Karpas-422 (cell line): ENCODE measurements at regions not wholly inside any gene's neighbourhood (a gene's known extent, or its start where the extent isn't known, plus 50 kb on each side); places are given as distances from the start of the nearest gene placed in this dataset.

Experiments
- DNase-seq: peaks from one replicate; pipeline ENCODE4 v3.0.0-alpha.2; 2015
- H2AFZ ChIP-seq: fragments of 200-600 bp; sonication (generic); 2 replicates; pipeline ENCODE4 v1.6.1; 2014; ENCODE audit warnings: antibody characterized with exemption, low read length, mixed read lengths
- H3K27ac ChIP-seq: fragments of 200-600 bp; sonication (generic); 2 replicates; pipeline ENCODE4 v1.5.1; 2014; ENCODE audit warnings: mild to moderate bottlenecking, low read length, moderate library complexity
- H3K27me3 ChIP-seq: fragments of 200-600 bp; sonication (generic); 2 replicates; pipeline ENCODE4 v1.6.1; 2014; ENCODE audit warnings: low read length, mixed read lengths
- H3K36me3 ChIP-seq: fragments of 200-600 bp; sonication (generic); 2 replicates; pipeline ENCODE4 v1.6.1; 2014; ENCODE audit warnings: low read length, mixed read lengths; ENCODE audit not compliant: insufficient read depth
- H3K4me1 ChIP-seq: fragments of 200-600 bp; sonication (generic); 2 replicates; pipeline ENCODE4 v1.6.1; 2014; ENCODE audit warnings: mild to moderate bottlenecking, low read length, mixed read lengths
- H3K4me2 ChIP-seq: fragments of 200-600 bp; sonication (generic); 2 replicates; pipeline ENCODE4 v1.6.1; 2014; ENCODE audit warnings: low read length, low read depth, mild to moderate bottlenecking; ENCODE audit not compliant: poor library complexity, severe bottlenecking
- H3K4me3 ChIP-seq: fragments of 200-600 bp; sonication (generic); 2 replicates; pipeline ENCODE4 v1.5.1; 2014; ENCODE audit warnings: mild to moderate bottlenecking, antibody characterized with exemption, low read length, mixed read lengths
- H3K79me2 ChIP-seq: fragments of 200-600 bp; sonication (generic); 2 replicates; pipeline ENCODE4 v1.6.1; 2014; ENCODE audit warnings: mild to moderate bottlenecking, low read length, mixed read lengths
- H3K9ac ChIP-seq: fragments of 200-600 bp; sonication (generic); 2 replicates; pipeline ENCODE4 v1.6.0; 2014; ENCODE audit warnings: low read length
- H3K9me2 ChIP-seq: fragments of 200-600 bp; sonication (generic), shearing (Covaris generic); replicated peaks from 2 replicates; pipeline ENCODE4 v1.6.0; 2014; ENCODE audit warnings: mild to moderate bottlenecking, low read length, moderate library complexity; ENCODE audit not compliant: insufficient read depth
- H3K9me3 ChIP-seq: fragments of 300-700, 200-600 bp; sonication (generic); 2 replicates; pipeline ENCODE4 v1.6.1; 2014; ENCODE audit warnings: low read length, mixed read lengths
- H4K20me1 ChIP-seq: fragments of 200-600 bp; sonication (generic); 2 replicates; pipeline ENCODE4 v1.6.1; 2014; ENCODE audit warnings: mild to moderate bottlenecking, antibody characterized with exemption, low read length, low read depth; ENCODE audit not compliant: insufficient read depth

DNA sequence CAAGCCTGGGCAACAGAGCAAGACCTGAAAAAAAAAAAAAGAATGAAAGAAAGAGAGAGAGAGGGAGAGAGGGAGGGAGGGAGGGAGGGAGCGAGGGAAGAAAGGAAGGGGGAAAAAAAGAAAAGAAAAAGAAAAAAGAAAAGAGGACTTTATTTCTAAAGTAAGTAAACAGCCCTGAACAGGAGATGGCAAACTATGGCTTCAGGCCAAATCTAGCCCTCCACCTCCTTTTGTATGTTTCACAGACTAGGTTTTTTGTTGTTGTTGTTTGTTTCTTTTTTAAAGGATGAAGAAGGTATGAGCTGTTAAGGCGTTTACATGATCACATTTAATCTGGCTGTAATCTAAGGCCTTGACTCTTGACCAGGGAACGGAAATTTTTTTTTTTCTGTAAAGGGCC, 711.1 kb upstream of the NRSN1 start:
- Histone ChIP-seq H3K9me3 (no peaks in the 10 kb centered on the region), H3K4me2 (no peak overlapping the region), H3K27me3 (no peaks in the 10 kb centered on the region), H3K4me1 (no peaks in the 10 kb centered on the region), H3K9me2 (no peaks in the 10 kb centered on the region), H3K36me3 (no peaks in the 10 kb centered on the region), H3K4me3 (no peak overlapping the region), H3K9ac (no peak overlapping the region), H3K79me2 (no peaks in the 10 kb centered on the region), H2AFZ (no peak overlapping the region), H3K27ac (no peak overlapping the region), H4K20me1 (no peaks in the 10 kb centered on the region)
- DNase-seq = no peak

DNA sequence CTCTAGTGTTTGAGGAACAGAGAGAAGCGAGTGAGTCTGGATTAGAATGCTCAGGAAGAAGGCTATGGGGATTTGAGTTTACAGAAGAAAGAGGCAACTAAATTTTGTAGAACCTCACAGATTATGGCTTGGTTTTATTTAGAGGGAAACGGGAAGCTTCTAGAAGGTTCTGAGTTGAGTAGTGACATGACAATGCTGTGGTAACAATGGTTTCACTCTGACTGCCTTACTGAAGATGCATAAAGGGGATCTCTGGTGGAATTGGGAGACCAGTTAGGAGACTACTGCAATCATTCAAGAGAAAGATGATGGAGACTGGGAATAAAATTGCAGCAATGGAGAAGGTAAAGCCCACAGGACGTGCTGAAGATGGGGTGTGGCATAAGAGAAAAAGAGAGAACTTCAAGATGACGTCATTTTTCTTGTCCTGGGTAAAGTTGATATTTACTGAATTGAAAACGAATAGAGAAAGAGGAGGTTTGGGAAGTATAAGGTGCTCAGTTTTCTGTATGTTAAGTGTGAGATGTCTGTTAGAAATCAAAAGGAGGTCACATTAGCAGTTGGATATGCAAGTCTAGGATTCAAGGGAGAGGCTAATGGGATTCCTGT, 710.1 kb upstream of the NRSN1 start:
- H4K20me1 ChIP-seq = no peaks in the 10 kb centered on the region
- no peak for DNase-seq
- H3K4me3 ChIP-seq = no peak overlapping the region
- no peaks in the 10 kb centered on the region for H3K9me3 ChIP-seq
- H3K9ac ChIP-seq = no peak overlapping the region
- H3K27ac ChIP-seq = no peak overlapping the region
- H3K27me3 ChIP-seq = no peaks in the 10 kb centered on the region
- H3K36me3 ChIP-seq = no peaks in the 10 kb centered on the region
- H3K4me2 ChIP-seq = no peak overlapping the region
- H3K4me1 ChIP-seq = no peaks in the 10 kb centered on the region
- no peaks in the 10 kb centered on the region for H3K9me2 ChIP-seq
- H3K79me2 ChIP-seq = no peaks in the 10 kb centered on the region
- no peak overlapping the region for H2AFZ ChIP-seq

DNA sequence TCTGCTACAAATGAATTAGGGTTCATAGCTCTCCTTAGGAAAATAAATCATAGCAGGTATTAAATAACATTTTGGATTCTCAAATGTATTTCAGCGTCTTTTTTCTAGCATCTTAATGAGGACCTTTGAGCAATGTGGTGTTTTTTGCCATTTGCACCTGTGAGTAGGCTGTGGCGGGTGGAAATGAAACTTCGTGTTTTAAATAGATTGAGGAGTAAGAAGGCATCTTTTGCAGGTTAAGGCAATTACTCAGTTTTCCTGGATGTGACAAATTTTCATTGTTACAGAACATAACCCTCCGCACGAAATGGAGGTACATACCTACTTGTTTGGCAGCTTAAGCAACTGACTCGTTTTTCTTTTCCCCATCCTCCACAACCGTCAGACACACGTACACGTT, 708.9 kb upstream of the NRSN1 start:
- no peak overlapping the region for H3K4me3 ChIP-seq
- no peak overlapping the region for H3K4me2 ChIP-seq
- no peaks in the 10 kb centered on the region for H3K79me2 ChIP-seq
- DNase-seq = no peak
- H3K9me2 ChIP-seq = no peaks in the 10 kb centered on the region
- H3K36me3 ChIP-seq = no peaks in the 10 kb centered on the region
- H3K27ac ChIP-seq = no peak overlapping the region
- no peaks in the 10 kb centered on the region for H4K20me1 ChIP-seq
- H3K9ac ChIP-seq = no peak overlapping the region
- H3K27me3 ChIP-seq = no peaks in the 10 kb centered on the region
- H3K4me1 ChIP-seq = no peaks in the 10 kb centered on the region
- no peak overlapping the region for H2AFZ ChIP-seq
- peaks cover 4% of the 10 kb centered on the region; the same call in 1 of the 2 replicates for H3K9me3 ChIP-seq

DNA sequence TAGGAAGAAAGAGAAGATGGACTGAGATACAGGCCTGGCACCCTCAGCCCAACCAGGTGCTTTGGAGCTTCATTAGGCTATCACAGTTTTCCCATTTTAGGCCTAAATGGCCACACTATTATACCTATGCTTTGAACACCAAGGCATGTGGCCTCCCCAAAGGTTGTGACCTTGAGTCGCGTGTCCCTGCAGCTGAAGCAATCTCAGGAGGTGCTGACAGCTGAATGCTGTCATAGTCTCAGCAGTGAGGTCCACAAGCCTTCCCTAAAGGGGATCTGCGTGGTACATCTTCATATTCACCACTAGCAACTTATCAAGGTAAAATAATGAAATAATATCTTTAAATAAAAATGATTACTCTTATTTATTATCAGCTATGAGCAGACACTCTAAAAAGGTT, 707.9 kb upstream of the NRSN1 start:
- no peak overlapping the region for H3K27ac ChIP-seq
- H3K9me2 ChIP-seq = no peaks in the 10 kb centered on the region
- H3K4me1 ChIP-seq = no peaks in the 10 kb centered on the region
- H3K9ac ChIP-seq = no peak overlapping the region
- H3K4me3 ChIP-seq = no peak overlapping the region
- H3K27me3 ChIP-seq = no peaks in the 10 kb centered on the region
- no peak overlapping the region for H2AFZ ChIP-seq
- DNase-seq = no peak
- H3K79me2 ChIP-seq = no peaks in the 10 kb centered on the region
- no peaks in the 10 kb centered on the region for H4K20me1 ChIP-seq
- H3K4me2 ChIP-seq = no peak overlapping the region
- H3K36me3 ChIP-seq = no peaks in the 10 kb centered on the region
- H3K9me3 ChIP-seq = peaks cover 4% of the 10 kb centered on the region

DNA sequence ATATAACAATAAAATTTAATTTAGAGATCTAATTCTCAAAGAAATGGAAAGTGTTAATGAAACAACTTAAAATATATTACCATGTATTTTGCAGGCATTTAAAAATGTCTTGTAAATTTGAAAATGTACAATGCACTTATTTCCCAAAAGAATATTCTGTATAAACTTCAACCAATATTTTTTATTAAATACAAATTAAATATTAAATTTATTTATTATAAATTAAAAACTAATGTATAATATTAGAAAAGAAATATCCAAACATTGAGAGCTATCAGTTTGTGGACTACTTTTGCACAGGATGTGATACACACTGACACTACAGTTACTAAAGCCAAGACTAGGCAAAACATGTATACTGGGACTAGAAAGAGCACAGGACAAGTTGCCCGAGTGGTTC, 707.0 kb upstream of the NRSN1 start:
- H3K9me3 ChIP-seq = peaks cover 4% of the 10 kb centered on the region
- no peaks in the 10 kb centered on the region for H3K27me3 ChIP-seq
- no peak overlapping the region for H3K9ac ChIP-seq
- H3K4me2 ChIP-seq = no peak overlapping the region
- no peaks in the 10 kb centered on the region for H4K20me1 ChIP-seq
- H2AFZ ChIP-seq = no peak overlapping the region
- H3K27ac ChIP-seq = no peak overlapping the region
- no peaks in the 10 kb centered on the region for H3K79me2 ChIP-seq
- no peaks in the 10 kb centered on the region for H3K4me1 ChIP-seq
- H3K4me3 ChIP-seq = no peak overlapping the region
- no peaks in the 10 kb centered on the region for H3K9me2 ChIP-seq
- no peaks in the 10 kb centered on the region for H3K36me3 ChIP-seq
- DNase-seq = no peak

DNA sequence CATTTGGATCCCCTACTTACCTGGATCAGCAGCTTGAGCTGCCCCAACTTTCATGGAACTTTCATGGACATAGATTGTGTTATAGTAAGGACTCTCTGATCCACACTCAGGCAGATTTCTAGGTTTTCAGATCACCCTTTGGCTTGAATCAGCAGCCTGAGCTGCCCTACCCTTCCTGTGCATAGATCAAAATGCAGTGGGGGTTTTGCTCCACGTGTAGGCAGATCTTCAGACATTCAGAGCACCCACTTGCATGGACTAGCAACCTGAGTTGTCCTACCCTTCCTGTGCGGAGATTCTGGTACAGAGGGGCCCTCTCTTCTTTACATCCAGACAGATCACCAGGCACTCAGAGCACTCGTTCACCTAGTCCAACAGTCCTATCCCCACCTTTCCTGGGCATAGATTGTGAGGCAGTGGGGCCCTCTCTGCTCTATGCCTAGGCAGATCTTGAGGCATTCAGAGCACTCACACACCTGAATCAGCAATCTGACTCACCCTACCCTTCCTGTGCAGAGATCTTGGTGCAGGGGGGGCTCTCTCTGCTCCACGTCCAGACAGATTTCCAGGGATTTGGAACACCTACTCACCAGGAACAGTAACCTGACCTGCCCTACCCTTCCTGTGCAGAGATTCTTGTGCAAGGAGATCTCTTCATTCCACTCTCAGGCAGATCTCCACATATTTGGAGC, 705.2 kb upstream of the NRSN1 start:
- no peaks in the 10 kb centered on the region for H3K4me1 ChIP-seq
- no peaks in the 10 kb centered on the region for H3K36me3 ChIP-seq
- no peaks in the 10 kb centered on the region for H3K79me2 ChIP-seq
- no peak overlapping the region for H2AFZ ChIP-seq
- no peak overlapping the region for H3K27ac ChIP-seq
- H3K9me2 ChIP-seq = no peaks in the 10 kb centered on the region
- no peak for DNase-seq
- no peak overlapping the region for H3K9ac ChIP-seq
- H3K9me3 ChIP-seq = peaks cover 4% of the 10 kb centered on the region
- H3K27me3 ChIP-seq = no peaks in the 10 kb centered on the region
- no peak overlapping the region for H3K4me2 ChIP-seq
- H3K4me3 ChIP-seq = no peak overlapping the region
- H4K20me1 ChIP-seq = no peaks in the 10 kb centered on the region

DNA sequence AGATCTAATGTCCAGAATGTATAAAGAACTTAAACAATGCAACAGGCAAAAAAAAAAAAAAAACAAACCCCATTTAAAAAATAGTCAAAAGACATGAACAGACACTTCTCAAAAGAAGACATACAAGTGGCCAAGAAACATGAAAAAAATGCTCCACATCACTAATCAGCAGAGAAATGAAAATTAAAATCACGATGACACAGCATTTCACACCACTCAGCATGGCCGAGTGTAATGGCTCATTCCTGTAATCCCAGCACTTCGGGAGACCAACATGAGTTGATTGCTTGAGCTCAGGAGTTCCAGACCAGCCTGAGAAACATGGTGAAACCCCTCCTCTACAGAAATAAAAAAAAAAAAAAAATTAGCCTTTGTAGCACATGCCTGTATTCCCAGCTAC, 701.4 kb upstream of the NRSN1 start:
- Histone ChIP-seq H3K27ac (no peak overlapping the region), H2AFZ (no peak overlapping the region), H3K79me2 (no peaks in the 10 kb centered on the region), H3K9me3 (peaks cover 4% of the 10 kb centered on the region), H3K27me3 (no peaks in the 10 kb centered on the region), H3K4me1 (no peaks in the 10 kb centered on the region), H3K9me2 (no peaks in the 10 kb centered on the region), H3K4me3 (no peak overlapping the region), H3K9ac (no peak overlapping the region), H4K20me1 (no peaks in the 10 kb centered on the region), H3K36me3 (no peaks in the 10 kb centered on the region), H3K4me2 (no peak overlapping the region)
- DNase-seq = no peak

DNA sequence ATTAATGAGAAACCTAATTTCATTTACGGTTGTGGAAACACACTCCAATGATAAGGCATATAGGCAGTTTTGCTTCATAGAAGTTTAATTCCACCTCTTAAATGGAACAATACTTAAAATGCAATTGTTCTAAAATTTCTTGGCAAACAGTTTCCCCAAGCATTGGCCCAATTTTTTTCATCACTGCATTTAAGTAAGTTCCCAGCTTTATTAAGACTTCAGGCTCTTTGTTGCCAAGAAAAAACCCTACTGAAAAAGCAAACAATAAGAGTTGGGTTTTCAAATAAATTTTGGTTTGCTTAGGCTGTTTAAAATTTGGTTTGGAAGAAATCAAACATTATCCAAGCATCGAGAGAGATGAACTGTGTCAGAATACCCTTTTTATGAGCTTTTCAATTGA, 690.9 kb upstream of the NRSN1 start:
- no peak for DNase-seq
- Histone ChIP-seq H2AFZ (no peak overlapping the region), H3K27ac (no peak overlapping the region), H3K9me2 (no peaks in the 10 kb centered on the region), H3K4me1 (no peaks in the 10 kb centered on the region), H4K20me1 (no peaks in the 10 kb centered on the region), H3K9me3 (no peaks in the 10 kb centered on the region), H3K36me3 (no peaks in the 10 kb centered on the region), H3K4me2 (no peak overlapping the region), H3K27me3 (no peaks in the 10 kb centered on the region), H3K79me2 (no peaks in the 10 kb centered on the region), H3K9ac (no peak overlapping the region), H3K4me3 (no peak overlapping the region)
